Choroid plexus epithelial cell (primary cell): ENCODE measurements at regions not wholly inside any gene's neighbourhood (a gene's known extent, or its start where the extent isn't known, plus 50 kb on each side); places are given as distances from the start of the nearest gene placed in this dataset.

Experiments used
- DNase-seq: peaks from one replicate; pipeline ENCODE4 v3.0.0-alpha.2; 2010; ENCODE audit warnings: low read depth
- H3K4me3 ChIP-seq: 2 replicates; pipeline ENCODE4 v1.5.1; 2011; ENCODE audit warnings: low read depth, mild to moderate bottlenecking, control low read depth, low read length, moderate library complexity
- TF ChIP-seq, protein P1 (sequence below): conservative IDR thresholded peaks from 2 replicates; pipeline ENCODE4 v1.5.1; 2011; ENCODE audit warnings: low read depth, mild to moderate bottlenecking, control low read depth, inconsistent platforms, low read length, moderate library complexity

DNA sequence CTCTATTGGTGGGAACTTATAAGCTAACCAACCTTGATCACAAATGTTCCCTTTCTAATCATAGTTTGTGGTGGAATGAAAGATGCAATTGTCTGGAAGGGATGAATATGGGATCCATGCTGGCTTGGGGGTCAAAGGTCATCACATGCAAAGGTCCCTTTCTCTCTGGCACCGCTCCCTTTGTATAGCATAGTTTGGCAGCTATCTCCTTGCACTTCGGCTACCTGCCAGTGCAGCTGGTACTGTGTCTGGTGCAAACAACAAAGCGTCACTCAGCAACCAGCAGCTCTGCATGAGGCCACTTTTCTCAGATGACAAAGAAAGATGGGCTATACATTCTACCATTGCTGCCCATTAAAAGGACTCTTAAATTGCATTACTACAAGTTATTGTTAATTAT, 188.2 kb upstream of the NFIA start:
- DNase-seq: no peak
- TF ChIP-seq, protein P1, sequence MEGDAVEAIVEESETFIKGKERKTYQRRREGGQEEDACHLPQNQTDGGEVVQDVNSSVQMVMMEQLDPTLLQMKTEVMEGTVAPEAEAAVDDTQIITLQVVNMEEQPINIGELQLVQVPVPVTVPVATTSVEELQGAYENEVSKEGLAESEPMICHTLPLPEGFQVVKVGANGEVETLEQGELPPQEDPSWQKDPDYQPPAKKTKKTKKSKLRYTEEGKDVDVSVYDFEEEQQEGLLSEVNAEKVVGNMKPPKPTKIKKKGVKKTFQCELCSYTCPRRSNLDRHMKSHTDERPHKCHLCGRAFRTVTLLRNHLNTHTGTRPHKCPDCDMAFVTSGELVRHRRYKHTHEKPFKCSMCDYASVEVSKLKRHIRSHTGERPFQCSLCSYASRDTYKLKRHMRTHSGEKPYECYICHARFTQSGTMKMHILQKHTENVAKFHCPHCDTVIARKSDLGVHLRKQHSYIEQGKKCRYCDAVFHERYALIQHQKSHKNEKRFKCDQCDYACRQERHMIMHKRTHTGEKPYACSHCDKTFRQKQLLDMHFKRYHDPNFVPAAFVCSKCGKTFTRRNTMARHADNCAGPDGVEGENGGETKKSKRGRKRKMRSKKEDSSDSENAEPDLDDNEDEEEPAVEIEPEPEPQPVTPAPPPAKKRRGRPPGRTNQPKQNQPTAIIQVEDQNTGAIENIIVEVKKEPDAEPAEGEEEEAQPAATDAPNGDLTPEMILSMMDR: no peak
- H3K4me3 ChIP-seq: no peak overlapping the region

DNA sequence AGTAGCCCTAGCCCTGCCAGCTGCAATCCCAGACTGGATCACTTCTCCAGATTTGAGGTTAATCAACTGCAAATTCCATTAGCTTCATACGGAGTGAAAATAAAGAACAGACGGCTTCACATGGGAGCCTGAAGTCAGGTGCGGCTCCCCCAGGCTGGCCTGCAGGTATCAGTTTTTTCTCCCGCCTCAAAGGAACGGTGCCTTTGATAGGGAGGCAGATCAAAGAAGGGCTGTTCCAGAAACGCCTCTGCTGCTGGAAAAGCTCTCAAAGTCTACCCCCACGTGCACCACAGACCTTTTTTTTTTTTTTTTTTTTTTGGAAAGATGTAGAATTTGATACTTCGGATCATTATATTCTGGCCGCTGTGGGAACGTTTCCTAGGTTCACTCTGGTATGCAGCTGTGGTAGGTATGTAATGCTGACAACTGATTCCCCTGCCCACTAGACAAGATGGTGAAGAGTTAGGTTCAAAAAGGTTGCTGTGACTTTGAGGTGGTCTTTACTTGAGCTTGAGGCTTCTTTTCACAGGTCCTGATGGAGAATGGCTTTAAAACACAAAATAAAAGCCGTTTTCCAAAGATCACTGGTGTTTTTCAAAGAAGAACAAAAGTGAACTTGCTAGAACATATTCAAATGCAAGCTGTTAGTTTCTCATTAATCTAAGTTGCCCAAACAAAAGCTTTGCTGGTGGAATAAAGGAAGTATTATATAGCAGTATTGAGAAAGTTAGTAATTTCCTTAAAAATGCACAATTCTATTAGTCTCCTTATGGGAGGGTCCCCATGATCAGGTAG, 189.0 kb upstream of the NFIA start:
- H3K4me3 ChIP-seq: no peak overlapping the region
- TF ChIP-seq, protein P1: no peak
- DNase-seq: no peak

DNA sequence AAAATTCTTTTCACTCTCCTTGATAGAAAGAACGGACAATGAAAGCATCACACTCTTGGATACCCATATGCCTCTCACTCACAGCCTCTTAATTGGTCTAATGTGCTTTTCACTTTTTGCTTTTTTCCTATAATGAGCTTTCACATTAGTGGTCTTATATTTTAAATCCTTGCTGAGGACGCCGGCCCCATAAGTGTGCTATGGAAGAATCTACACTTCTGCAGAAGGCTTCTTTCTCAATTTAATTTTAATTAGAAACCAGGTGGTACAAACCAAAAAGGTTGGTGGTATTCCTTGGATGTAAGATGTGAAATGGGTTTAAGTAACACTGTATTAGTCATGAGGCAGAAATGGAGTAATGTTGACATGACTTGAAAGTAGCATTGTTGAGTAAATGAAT, 190.6 kb upstream of the NFIA start:
- TF ChIP-seq, protein P1: no peak
- H3K4me3 ChIP-seq: no peak overlapping the region
- no peak for DNase-seq

DNA sequence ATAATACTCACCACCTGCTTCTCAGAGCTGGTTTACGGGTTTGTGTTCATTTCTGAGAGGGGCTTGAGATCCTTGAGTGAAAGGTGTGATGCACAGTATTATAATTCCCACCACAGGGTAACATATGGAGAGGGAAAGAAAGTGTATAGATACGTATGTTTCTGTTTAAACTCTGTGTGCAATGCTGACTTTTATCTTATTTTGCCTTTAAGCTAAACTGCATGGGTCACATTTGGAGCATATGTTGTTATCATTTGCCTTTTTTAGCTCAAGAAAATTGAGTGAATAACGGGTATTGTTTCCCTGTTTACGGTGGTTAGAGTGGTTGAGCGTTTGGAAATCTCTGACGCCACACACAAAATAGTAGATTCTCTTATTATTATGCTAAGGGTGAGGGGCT, 191.1 kb upstream of the NFIA start:
- DNase-seq: no peak
- TF ChIP-seq, protein P1: no peak
- no peak overlapping the region for H3K4me3 ChIP-seq

DNA sequence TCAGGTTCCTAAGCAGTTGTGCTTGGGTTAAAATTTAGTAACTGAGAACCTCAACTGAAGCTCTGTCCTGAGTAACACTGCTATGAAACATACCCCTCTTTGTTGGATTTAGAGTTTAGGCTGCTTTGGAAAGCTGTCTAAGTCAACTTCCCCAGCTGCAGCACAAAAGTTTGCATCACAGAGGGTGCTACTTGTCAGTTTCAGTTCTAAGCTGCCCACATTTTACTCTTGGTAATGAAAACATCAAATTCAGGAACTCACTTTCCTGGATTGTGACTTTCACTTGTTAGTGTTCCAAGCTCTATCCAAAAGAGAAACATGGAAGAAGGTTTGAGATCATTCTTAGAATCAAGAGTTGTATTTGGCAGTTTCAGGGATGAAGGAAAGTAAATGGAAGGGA, 191.7 kb upstream of the NFIA start:
- TF ChIP-seq, protein P1: no peak
- no peak for DNase-seq
- H3K4me3 ChIP-seq: no peak overlapping the region

DNA sequence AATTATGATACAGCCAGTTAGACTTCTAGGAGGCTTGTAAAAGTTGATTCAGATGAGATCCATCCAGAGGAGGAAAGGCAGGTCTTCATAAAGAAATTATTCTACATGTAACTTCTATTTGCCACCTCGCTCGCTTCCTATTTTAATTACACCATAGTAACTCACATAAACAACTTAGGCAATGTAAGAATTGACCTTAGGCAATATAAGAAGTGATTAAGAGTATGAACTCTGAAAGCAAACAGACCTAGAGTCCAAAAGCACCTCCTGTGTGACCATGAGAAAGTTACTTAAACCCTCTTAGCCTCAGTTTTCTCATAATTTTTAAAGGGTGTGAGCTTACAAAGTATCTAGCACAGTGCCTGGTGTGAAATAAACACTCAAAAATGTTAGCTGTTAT, 192.7 kb upstream of the NFIA start:
- DNase-seq: no peak
- no peak overlapping the region for H3K4me3 ChIP-seq
- TF ChIP-seq, protein P1: no peak

DNA sequence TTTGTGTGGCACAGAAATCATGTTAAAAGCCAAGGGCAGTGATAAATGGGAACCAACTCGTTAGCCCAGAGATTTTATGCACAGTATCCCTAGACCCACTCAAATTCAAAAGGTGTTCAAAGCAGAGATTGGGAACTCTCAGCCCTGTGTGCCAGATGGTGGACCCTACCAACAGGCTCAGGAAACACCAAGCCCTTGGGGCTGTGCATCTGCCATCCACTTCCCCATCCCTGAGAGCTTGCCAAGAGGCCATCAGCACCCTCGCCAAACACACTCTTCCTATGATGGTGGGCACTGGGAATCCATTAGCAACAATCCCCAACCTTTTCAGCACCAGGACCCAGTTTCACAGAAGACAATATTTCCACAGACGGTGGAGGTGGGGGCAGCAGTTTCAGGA, 194.2 kb upstream of the NFIA start:
- DNase-seq: no peak
- H3K4me3 ChIP-seq: no peak overlapping the region
- TF ChIP-seq, protein P1: no peak
